Ovary (tissue), 3 donors: ENCODE measurements at regions not wholly inside any gene's neighbourhood (a gene's known extent, or its start where the extent isn't known, plus 50 kb on each side); places are given as distances from the start of the nearest gene placed in this dataset.

ENCODE experiments used
- CTCF ChIP-seq, 3 donors: fragments of 450-650 bp in 2 of 3; fragments of 200-600 bp in 1 of 3; IDR thresholded peaks; one replicate each; pipeline versions ENCODE4 v1.5.1 to v1.8.0; 2016 to 2022; ENCODE audit warnings: antibody characterized with exemption in 3 of 3, mild to moderate bottlenecking in 1 of 3
- POLR2A ChIP-seq: fragments of 450-650 bp; IDR thresholded peaks from one replicate; pipeline ENCODE4 v1.6.1; 2017; ENCODE audit warnings: antibody characterized with exemption, mild to moderate bottlenecking, moderate library complexity
- donor health status: DM: no; HTN: no; CAD: no.

GRCh38 chr6:9467741-9468140 is 947.1 kb downstream of the TFAP2A start:
- TF ChIP-seq CTCF (IDR thresholded peaks at IDR 0.05) = no peak
- TF ChIP-seq POLR2A = no peak
